ENCODE measurements at regions not wholly inside any gene's neighbourhood (a gene's known extent, or its start where the extent isn't known, plus 50 kb on each side); places are given as distances from the start of the nearest gene placed in this dataset.

- Histone ChIP-seq H3K4me1 (ENCODE audit: insufficient read depth, low read length) (no peaks in the 10 kb centered on the region), H3K27me3 (ENCODE audit: insufficient read depth, low read length, poor library complexity) (no peaks in the 10 kb centered on the region), H3K4me3 (ENCODE audit: low read depth in 1 of 2, low read length in 2 of 2) (no peak overlapping the region), H3K9ac (ENCODE audit: low read depth, low read length) (no peak overlapping the region), H3K79me2 (ENCODE audit: insufficient read depth, low read length) (no peaks in the 10 kb centered on the region), H3K36me3 (ENCODE audit: insufficient read depth, low read length) (no peaks in the 10 kb centered on the region), H4K20me1 (ENCODE audit: insufficient read depth, low read length) (no peaks in the 10 kb centered on the region), H3K9me3 (ENCODE audit: insufficient read depth, low read length, severe bottlenecking) (no peaks in the 10 kb centered on the region), H3K4me2 (ENCODE audit: insufficient read depth, low read length) (no peak overlapping the region), H3K27ac (ENCODE audit: low read length) (no peak overlapping the region), H2AFZ (ENCODE audit: low read depth, low read length) (no peak overlapping the region)
- TF ChIP-seq CTCF (IDR thresholded peaks at IDR 0.05; ENCODE audit: borderline replicate concordance, extremely low read depth, low read length, poor library complexity, severe bottlenecking) (no peak), EZH2 (IDR thresholded peaks at IDR 0.05; ENCODE audit: borderline replicate concordance, low read depth, low read length, severe bottlenecking) (no peak)
- DNase-seq: no peak
- no peak for ATAC-seq (ENCODE audit: insufficient read depth, low read depth)
Observed at GRCh38 chr1:195520757-195521156, 1087.5 kb downstream of the KCNT2 start.

GRCh38 chr1:195516036-195516435 is 1092.2 kb downstream of the KCNT2 start:
- H3K4me1 ChIP-seq (ENCODE audit: insufficient read depth, low read length): no peaks in the 10 kb centered on the region
- no peak overlapping the region for H2AFZ ChIP-seq (ENCODE audit: low read depth, low read length)
- H3K36me3 ChIP-seq (ENCODE audit: insufficient read depth, low read length): no peaks in the 10 kb centered on the region
- H3K79me2 ChIP-seq (ENCODE audit: insufficient read depth, low read length): no peaks in the 10 kb centered on the region
- H3K4me3 ChIP-seq (ENCODE audit: low read depth in 1 of 2, low read length in 2 of 2): no peak overlapping the region
- no peaks in the 10 kb centered on the region for H4K20me1 ChIP-seq (ENCODE audit: insufficient read depth, low read length)
- no peaks in the 10 kb centered on the region for H3K9me3 ChIP-seq (ENCODE audit: insufficient read depth, low read length, severe bottlenecking)
- TF ChIP-seq CTCF (IDR thresholded peaks at IDR 0.05; ENCODE audit: borderline replicate concordance, extremely low read depth, low read length, poor library complexity, severe bottlenecking): no peak
- no peak for TF ChIP-seq EZH2 (IDR thresholded peaks at IDR 0.05; ENCODE audit: borderline replicate concordance, low read depth, low read length, severe bottlenecking)
- ATAC-seq (ENCODE audit: insufficient read depth, low read depth) (no peak), DNase-seq (no peak)
- no peak overlapping the region for H3K9ac ChIP-seq (ENCODE audit: low read depth, low read length)
- no peak overlapping the region for H3K27ac ChIP-seq (ENCODE audit: low read length)
- H3K27me3 ChIP-seq (ENCODE audit: insufficient read depth, low read length, poor library complexity): no peaks in the 10 kb centered on the region
- no peak overlapping the region for H3K4me2 ChIP-seq (ENCODE audit: insufficient read depth, low read length)

- H3K4me2 ChIP-seq (ENCODE audit: insufficient read depth, low read length): no peak overlapping the region
- no peaks in the 10 kb centered on the region for H3K9me3 ChIP-seq (ENCODE audit: insufficient read depth, low read length, severe bottlenecking)
- H2AFZ ChIP-seq (ENCODE audit: low read depth, low read length): no peak overlapping the region
- H3K4me1 ChIP-seq (ENCODE audit: insufficient read depth, low read length): no peaks in the 10 kb centered on the region
- H4K20me1 ChIP-seq (ENCODE audit: insufficient read depth, low read length): no peaks in the 10 kb centered on the region
- no peaks in the 10 kb centered on the region for H3K36me3 ChIP-seq (ENCODE audit: insufficient read depth, low read length)
- no peak for TF ChIP-seq CTCF (IDR thresholded peaks at IDR 0.05; ENCODE audit: borderline replicate concordance, extremely low read depth, low read length, poor library complexity, severe bottlenecking)
- no peak for TF ChIP-seq EZH2 (IDR thresholded peaks at IDR 0.05; ENCODE audit: borderline replicate concordance, low read depth, low read length, severe bottlenecking)
- no peak overlapping the region for H3K4me3 ChIP-seq (ENCODE audit: low read depth in 1 of 2, low read length in 2 of 2)
- no peaks in the 10 kb centered on the region for H3K79me2 ChIP-seq (ENCODE audit: insufficient read depth, low read length)
- no peak for ATAC-seq (ENCODE audit: insufficient read depth, low read depth)
- no peak overlapping the region for H3K9ac ChIP-seq (ENCODE audit: low read depth, low read length)
- H3K27ac ChIP-seq (ENCODE audit: low read length): no peak overlapping the region
- no peak for DNase-seq
- no peaks in the 10 kb centered on the region for H3K27me3 ChIP-seq (ENCODE audit: insufficient read depth, low read length, poor library complexity)
Observed at GRCh38 chr1:195511501-195511900, 1096.7 kb downstream of the KCNT2 start.

GRCh38 chr1:195501118-195501517 is 1107.1 kb downstream of the KCNT2 start:
- H3K27me3 ChIP-seq (ENCODE audit: insufficient read depth, low read length, poor library complexity): no peaks in the 10 kb centered on the region
- H4K20me1 ChIP-seq (ENCODE audit: insufficient read depth, low read length): no peaks in the 10 kb centered on the region
- no peaks in the 10 kb centered on the region for H3K36me3 ChIP-seq (ENCODE audit: insufficient read depth, low read length)
- no peaks in the 10 kb centered on the region for H3K79me2 ChIP-seq (ENCODE audit: insufficient read depth, low read length)
- no peaks in the 10 kb centered on the region for H3K9me3 ChIP-seq (ENCODE audit: insufficient read depth, low read length, severe bottlenecking)
- H3K4me2 ChIP-seq (ENCODE audit: insufficient read depth, low read length): no peak overlapping the region
- no peak overlapping the region for H3K9ac ChIP-seq (ENCODE audit: low read depth, low read length)
- ATAC-seq (ENCODE audit: insufficient read depth, low read depth) (no peak), DNase-seq (no peak)
- TF ChIP-seq CTCF (IDR thresholded peaks at IDR 0.05; ENCODE audit: borderline replicate concordance, extremely low read depth, low read length, poor library complexity, severe bottlenecking) (no peak), EZH2 (IDR thresholded peaks at IDR 0.05; ENCODE audit: borderline replicate concordance, low read depth, low read length, severe bottlenecking) (no peak)
- H3K4me1 ChIP-seq (ENCODE audit: insufficient read depth, low read length): no peaks in the 10 kb centered on the region
- no peak overlapping the region for H3K4me3 ChIP-seq (ENCODE audit: low read depth in 1 of 2, low read length in 2 of 2)
- H2AFZ ChIP-seq (ENCODE audit: low read depth, low read length): no peak overlapping the region
- H3K27ac ChIP-seq (ENCODE audit: low read length): no peak overlapping the region
